Neutrophil (primary cell): ENCODE measurements at regions not wholly inside any gene's neighbourhood (a gene's known extent, or its start where the extent isn't known, plus 50 kb on each side); places are given as distances from the start of the nearest gene placed in this dataset.

Experiments used
- H3K27ac ChIP-seq: fragments of 200-600 bp; sonication (generic); 2 replicates; pipeline ENCODE4 v1.5.1; 2016; ENCODE audit warnings: mild to moderate bottlenecking, moderate library complexity
- H3K27me3 ChIP-seq: fragments of 200-600 bp; sonication (generic); 2 replicates; pipeline ENCODE4 v1.6.0; 2016; ENCODE audit warnings: mild to moderate bottlenecking
- H3K36me3 ChIP-seq: fragments of 200-600 bp; sonication (generic); 2 replicates; pipeline ENCODE4 v1.5.1; 2017
- H3K4me1 ChIP-seq, 2 experiments: fragments of 200-600 bp in 1 of 2; sonication (generic) in 1 of 2; 1 replicate in 1 of 2; 2 replicates in 1 of 2; pipeline versions ENCODE4 v1.5.1 to v1.6.1; 2013 to 2016; ENCODE audit warnings: low read depth in 1 of 2, low read length in 1 of 2, mild to moderate bottlenecking in 1 of 2, moderate library complexity in 1 of 2; ENCODE audit not compliant: control insufficient read depth in 1 of 2, insufficient read depth in 1 of 2
- H3K4me3 ChIP-seq, 2 experiments: fragments of 200-600 bp in 1 of 2; sonication (generic) in 1 of 2; 1 replicate in 1 of 2; 2 replicates in 1 of 2; pipeline ENCODE4 v1.5.1; 2013 to 2016; ENCODE audit warnings: low read depth in 1 of 2, low read length in 1 of 2, mild to moderate bottlenecking in 1 of 2, moderate library complexity in 1 of 2
- H3K9me3 ChIP-seq: fragments of 200-600 bp; sonication (generic); 2 replicates; pipeline ENCODE4 v1.5.1; 2016
- CTCF ChIP-seq: fragments of 200-600 bp; sonication (generic); IDR thresholded peaks from 2 replicates; pipeline ENCODE4 v1.5.1; 2016; ENCODE audit warnings: antibody characterized with exemption

GRCh38 chr4:36919721-36920120 is 324.8 kb upstream of the NWD2 start:
- TF ChIP-seq CTCF: no peak
- H3K27ac ChIP-seq: no peak overlapping the region
- no peaks in the 10 kb centered on the region for H3K27me3 ChIP-seq
- no peaks in the 10 kb centered on the region for H3K9me3 ChIP-seq
- no peaks in the 10 kb centered on the region for H3K36me3 ChIP-seq
- H3K4me1 ChIP-seq: no peaks in the 10 kb centered on the region
- no peak overlapping the region for H3K4me3 ChIP-seq

- H3K4me1 ChIP-seq: no peaks in the 10 kb centered on the region
- H3K4me3 ChIP-seq: no peak overlapping the region
- no peaks in the 10 kb centered on the region for H3K36me3 ChIP-seq
- no peaks in the 10 kb centered on the region for H3K9me3 ChIP-seq
- H3K27me3 ChIP-seq: no peaks in the 10 kb centered on the region
- H3K27ac ChIP-seq: no peak overlapping the region
- TF ChIP-seq CTCF: no peak
Observed at GRCh38 chr4:36921476-36922216, 322.9 kb upstream of the NWD2 start.

- no peaks in the 10 kb centered on the region for H3K36me3 ChIP-seq
- H3K9me3 ChIP-seq: no peaks in the 10 kb centered on the region
- H3K27ac ChIP-seq: no peak overlapping the region
- TF ChIP-seq CTCF: no peak
- H3K27me3 ChIP-seq: no peaks in the 10 kb centered on the region
- no peak overlapping the region for H3K4me3 ChIP-seq
- H3K4me1 ChIP-seq: no peaks in the 10 kb centered on the region
Observed at GRCh38 chr4:36930562-36931111, 313.9 kb upstream of the NWD2 start.

- TF ChIP-seq CTCF: no peak
- Histone ChIP-seq H3K36me3 (no peaks in the 10 kb centered on the region), H3K27me3 (no peaks in the 10 kb centered on the region), H3K4me1 (no peaks in the 10 kb centered on the region), H3K4me3 (no peak overlapping the region), H3K9me3 (no peaks in the 10 kb centered on the region), H3K27ac (no peak overlapping the region)
Observed at GRCh38 chr4:36944232-36944631, 300.3 kb upstream of the NWD2 start.

GRCh38 chr4:36961420-36961819 is 283.1 kb upstream of the NWD2 start:
- Histone ChIP-seq H3K36me3 (no peaks in the 10 kb centered on the region), H3K27ac (no peak overlapping the region), H3K4me1 (no peaks in the 10 kb centered on the region), H3K27me3 (no peaks in the 10 kb centered on the region), H3K9me3 (no peaks in the 10 kb centered on the region), H3K4me3 (no peak overlapping the region)
- no peak for TF ChIP-seq CTCF
